ENCODE measurements at regions not wholly inside any gene's neighbourhood (a gene's known extent, or its start where the extent isn't known, plus 50 kb on each side); places are given as distances from the start of the nearest gene placed in this dataset.

DNA sequence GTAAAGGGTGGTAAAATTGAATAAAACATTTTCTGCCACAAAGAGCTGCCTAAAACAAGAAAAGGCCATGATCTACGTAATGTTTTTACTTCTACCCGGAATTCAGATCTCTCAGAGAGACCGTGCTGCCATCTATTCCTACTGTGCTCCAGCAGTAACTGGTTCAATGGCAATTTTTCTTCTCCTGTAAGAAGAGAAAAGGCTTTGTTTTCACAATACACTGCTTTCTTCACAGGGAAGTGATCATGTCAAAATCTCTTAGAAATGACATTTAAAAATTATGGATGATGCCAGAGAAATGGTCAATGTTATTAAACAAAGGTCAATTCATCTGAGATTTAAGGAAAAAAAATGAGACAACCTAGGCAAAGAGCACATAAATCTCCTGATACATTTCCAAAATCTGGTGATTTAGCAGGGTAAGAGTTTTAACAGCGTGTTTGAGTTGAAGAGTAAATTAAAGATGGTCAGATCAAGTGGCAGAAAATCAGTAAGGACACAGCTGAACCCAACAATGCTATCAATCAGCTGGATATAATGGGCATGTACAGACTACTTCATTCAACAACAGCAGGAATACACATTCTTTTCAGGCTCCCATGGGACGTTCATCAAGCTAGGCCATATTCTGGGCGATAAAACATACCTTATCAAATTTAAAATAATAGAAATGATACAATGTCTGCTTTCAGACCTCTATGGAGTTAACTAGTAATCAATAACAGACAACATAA is 523.1 kb downstream of the CHSY3 start:
- no peak for TF ChIP-seq POLR2A (IDR thresholded peaks at IDR 0.05)
- TF ChIP-seq, protein P1, sequence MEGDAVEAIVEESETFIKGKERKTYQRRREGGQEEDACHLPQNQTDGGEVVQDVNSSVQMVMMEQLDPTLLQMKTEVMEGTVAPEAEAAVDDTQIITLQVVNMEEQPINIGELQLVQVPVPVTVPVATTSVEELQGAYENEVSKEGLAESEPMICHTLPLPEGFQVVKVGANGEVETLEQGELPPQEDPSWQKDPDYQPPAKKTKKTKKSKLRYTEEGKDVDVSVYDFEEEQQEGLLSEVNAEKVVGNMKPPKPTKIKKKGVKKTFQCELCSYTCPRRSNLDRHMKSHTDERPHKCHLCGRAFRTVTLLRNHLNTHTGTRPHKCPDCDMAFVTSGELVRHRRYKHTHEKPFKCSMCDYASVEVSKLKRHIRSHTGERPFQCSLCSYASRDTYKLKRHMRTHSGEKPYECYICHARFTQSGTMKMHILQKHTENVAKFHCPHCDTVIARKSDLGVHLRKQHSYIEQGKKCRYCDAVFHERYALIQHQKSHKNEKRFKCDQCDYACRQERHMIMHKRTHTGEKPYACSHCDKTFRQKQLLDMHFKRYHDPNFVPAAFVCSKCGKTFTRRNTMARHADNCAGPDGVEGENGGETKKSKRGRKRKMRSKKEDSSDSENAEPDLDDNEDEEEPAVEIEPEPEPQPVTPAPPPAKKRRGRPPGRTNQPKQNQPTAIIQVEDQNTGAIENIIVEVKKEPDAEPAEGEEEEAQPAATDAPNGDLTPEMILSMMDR (IDR thresholded peaks at IDR 0.05): no peak

All from transverse colon (tissue), 3 donors.